ENCODE measurements at regions not wholly inside any gene's neighbourhood (a gene's known extent, or its start where the extent isn't known, plus 50 kb on each side); places are given as distances from the start of the nearest gene placed in this dataset.

DNA sequence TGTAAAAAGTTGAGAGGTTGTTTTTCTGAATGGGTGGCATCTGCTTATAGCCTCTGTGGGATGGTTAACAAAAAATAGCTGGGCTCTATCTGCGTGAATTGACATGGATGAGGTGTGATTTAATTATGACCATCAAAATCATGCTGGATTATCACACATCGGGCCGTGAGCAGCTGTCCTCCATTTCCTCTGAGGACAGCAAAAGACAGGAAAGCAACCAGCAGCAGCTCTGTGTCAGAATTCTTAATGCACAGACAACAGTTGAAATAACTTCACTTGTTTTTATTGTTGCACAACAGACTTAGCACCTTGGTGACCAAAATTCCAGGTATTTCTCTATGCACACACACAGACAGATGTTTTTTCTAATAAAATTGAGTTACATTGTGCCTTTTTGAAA lies 54.5 kb upstream of the LAPTM5 start:
- no peaks in the 10 kb centered on the region for H3K36me3 ChIP-seq (ENCODE audit: insufficient read depth, low read length)
- H3K27ac Mint-ChIP-seq, result no peak overlapping the region
- peaks cover 22% of the 10 kb centered on the region for H3K27me3 ChIP-seq (ENCODE audit: insufficient read depth, low read length)
- no peak overlapping the region for H3K4me3 Mint-ChIP-seq
- intact Hi-C loops (cut with micrococcal nuclease), result no loop called here
- no peak for DNase-seq
- H3K27ac ChIP-seq (ENCODE audit: low read depth, low read length), result no peak overlapping the region
- H3K27me3 Mint-ChIP-seq, result peaks cover 19 to 44% of the 10 kb centered on the region in 2 donors
- ChIA-PET CTCF (ENCODE audit: partially characterized antibody) (interaction anchor here (4.8 kb wide), 1 partner anchor 10 kb away, joined by 27 read pairs; no protein-coding TSS in a partner anchor), POLR2A (ENCODE audit: partially characterized antibody) (no interaction called here)
- no peaks in the 10 kb centered on the region for H3K36me3 Mint-ChIP-seq
- H3K4me1 ChIP-seq (ENCODE audit: insufficient read depth, low read length), result no peaks in the 10 kb centered on the region
- H3K9me3 ChIP-seq (ENCODE audit: control insufficient read depth in 1 of 2, low read length in 2 of 2), result no peaks in the 10 kb centered on the region
- no peaks in the 10 kb centered on the region for H3K4me1 Mint-ChIP-seq
- H3K9me3 Mint-ChIP-seq, result no peaks in the 10 kb centered on the region
- H3K4me3 ChIP-seq (ENCODE audit: low read length in 2 of 2), result no peak overlapping the region

DNA sequence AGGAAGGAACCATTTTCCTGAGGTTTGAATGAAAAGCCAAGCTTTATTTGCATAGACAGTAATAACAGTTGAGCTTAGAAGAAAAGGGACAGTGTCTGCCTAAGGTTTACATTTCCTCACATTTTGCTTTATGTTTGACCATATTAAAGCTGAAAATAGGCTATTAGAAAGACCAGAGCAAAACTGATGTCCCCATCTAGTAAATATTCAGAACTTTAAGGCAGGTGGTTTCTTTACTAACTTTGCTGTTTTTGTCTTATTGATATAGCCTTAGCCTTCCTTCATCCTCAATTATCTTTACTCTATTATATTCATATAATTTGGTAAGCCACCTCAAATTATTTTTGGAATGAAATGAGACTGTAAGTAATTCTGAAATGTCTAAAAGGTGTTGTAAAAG lies 53.6 kb upstream of the LAPTM5 start:
- CTCF ChIA-PET (ENCODE audit: partially characterized antibody), result interaction anchor here (4.8 kb wide), 1 partner anchor 9 kb away, joined by 27 read pairs; no protein-coding TSS in a partner anchor
- intact Hi-C loops (cut with micrococcal nuclease), result no loop called here
- POLR2A ChIA-PET (ENCODE audit: partially characterized antibody), result no interaction called here
- H3K4me3 Mint-ChIP-seq, result no peak overlapping the region
- H3K36me3 Mint-ChIP-seq, result no peaks in the 10 kb centered on the region
- H3K4me1 Mint-ChIP-seq, result no peaks in the 10 kb centered on the region
- no peaks in the 10 kb centered on the region for H3K9me3 Mint-ChIP-seq
- H3K9me3 ChIP-seq (ENCODE audit: control insufficient read depth in 1 of 2, low read length in 2 of 2), result no peaks in the 10 kb centered on the region
- no peaks in the 10 kb centered on the region for H3K4me1 ChIP-seq (ENCODE audit: insufficient read depth, low read length)
- H3K27me3 ChIP-seq (ENCODE audit: insufficient read depth, low read length), result peaks cover 23% of the 10 kb centered on the region
- DNase-seq, result no peak
- no peak overlapping the region for H3K4me3 ChIP-seq (ENCODE audit: low read length in 2 of 2)
- H3K27ac Mint-ChIP-seq, result no peak overlapping the region
- no peaks in the 10 kb centered on the region for H3K36me3 ChIP-seq (ENCODE audit: insufficient read depth, low read length)
- no peak overlapping the region for H3K27ac ChIP-seq (ENCODE audit: low read depth, low read length)
- H3K27me3 Mint-ChIP-seq, result peaks cover 18 to 40% of the 10 kb centered on the region in 2 donors

DNA sequence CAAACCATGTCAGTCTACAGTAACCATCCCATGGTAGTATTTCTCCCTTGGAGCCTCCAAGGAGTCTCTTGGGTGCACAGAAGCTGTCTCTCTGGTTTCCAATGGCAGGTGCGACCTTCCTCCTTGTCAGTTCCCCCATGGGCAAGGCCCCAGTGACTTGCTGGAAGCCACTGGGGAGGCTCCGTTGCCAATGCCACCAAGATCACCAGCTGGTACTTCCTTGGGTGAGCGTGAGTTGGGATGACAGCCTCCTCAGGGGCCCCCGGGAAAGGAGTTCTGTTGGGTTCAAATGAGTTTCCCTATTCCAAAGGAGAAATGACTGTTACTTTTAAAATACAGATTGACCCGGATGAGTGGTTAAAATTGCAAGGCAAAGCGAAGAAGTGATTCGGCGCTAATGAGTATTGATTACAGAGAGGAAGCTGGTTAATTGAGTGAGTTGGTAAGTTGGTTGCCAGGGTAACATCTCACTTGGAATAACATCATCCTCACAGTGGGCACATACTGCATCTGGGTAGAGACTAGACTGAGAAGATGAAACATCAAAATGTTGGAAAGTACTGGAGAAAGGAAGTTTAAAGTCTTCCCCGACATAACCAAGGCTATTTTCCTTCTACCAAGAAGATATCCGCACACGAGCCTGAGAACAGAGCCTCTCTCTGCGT lies 53.0 kb upstream of the LAPTM5 start:
- Histone ChIP-seq H3K4me3 (ENCODE audit: low read length in 2 of 2) (no peak overlapping the region), H3K27me3 (ENCODE audit: insufficient read depth, low read length) (peaks cover 21% of the 10 kb centered on the region), H3K9me3 (ENCODE audit: control insufficient read depth in 1 of 2, low read length in 2 of 2) (no peaks in the 10 kb centered on the region), H3K4me1 (ENCODE audit: insufficient read depth, low read length) (no peaks in the 10 kb centered on the region), H3K27ac (ENCODE audit: low read depth, low read length) (no peak overlapping the region), H3K36me3 (ENCODE audit: insufficient read depth, low read length) (no peaks in the 10 kb centered on the region)
- DNase-seq, result no peak
- no peak overlapping the region for H3K27ac Mint-ChIP-seq
- peaks cover 0 to 2% (median 0%) of the 10 kb centered on the region in 8 donors for H3K9me3 Mint-ChIP-seq
- peaks cover 22 to 46% of the 10 kb centered on the region in 2 donors for H3K27me3 Mint-ChIP-seq
- H3K36me3 Mint-ChIP-seq, result no peaks in the 10 kb centered on the region
- H3K4me3 Mint-ChIP-seq, result no peak overlapping the region
- POLR2A ChIA-PET (ENCODE audit: partially characterized antibody), result no interaction called here
- intact Hi-C loops (cut with micrococcal nuclease), result no loop called here
- H3K4me1 Mint-ChIP-seq, result no peaks in the 10 kb centered on the region
- CTCF ChIA-PET (ENCODE audit: partially characterized antibody), result interaction anchor here (4.8 kb wide), 1 partner anchor 9 kb away, joined by 27 read pairs; no protein-coding TSS in a partner anchor

DNA sequence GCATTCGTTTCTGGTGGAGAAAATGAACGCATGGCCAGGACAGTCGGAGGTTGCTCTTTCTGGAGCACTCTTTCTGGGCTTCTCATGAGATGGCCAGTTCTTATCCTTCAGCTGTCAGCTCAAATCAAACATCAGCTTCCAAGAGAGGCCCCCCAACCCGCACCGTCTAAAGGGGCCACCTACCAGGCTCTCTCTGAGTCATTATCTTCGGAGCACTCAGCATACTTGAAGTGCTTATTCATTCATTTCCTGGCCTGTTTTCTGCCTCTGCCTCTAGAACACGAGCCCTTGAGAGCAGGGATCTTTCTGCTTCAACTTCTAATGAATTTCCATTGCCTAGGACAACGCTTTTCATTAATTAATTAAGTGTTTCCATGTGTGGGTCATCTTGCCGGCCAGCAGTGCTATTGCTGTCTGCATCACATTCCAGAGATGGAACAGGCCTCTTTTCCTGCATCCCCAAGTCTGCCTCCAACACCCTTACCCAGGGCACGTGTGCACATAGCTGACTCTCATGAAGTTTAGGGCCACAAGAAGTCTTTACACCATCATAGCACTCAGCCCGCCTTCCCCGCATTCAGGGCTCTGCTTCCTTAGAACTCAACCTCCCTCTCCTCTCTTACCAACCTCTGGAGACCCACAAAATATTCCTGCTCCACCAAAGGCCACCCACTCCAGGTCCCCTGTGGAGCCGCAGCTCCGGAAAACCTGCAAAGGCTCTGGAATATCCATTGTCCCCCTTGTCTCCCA lies 52.1 kb upstream of the LAPTM5 start:
- H3K4me1 Mint-ChIP-seq, result no peaks in the 10 kb centered on the region
- peaks cover 26 to 51% of the 10 kb centered on the region in 2 donors for H3K27me3 Mint-ChIP-seq
- Histone ChIP-seq H3K36me3 (ENCODE audit: insufficient read depth, low read length) (no peaks in the 10 kb centered on the region), H3K4me1 (ENCODE audit: insufficient read depth, low read length) (no peaks in the 10 kb centered on the region), H3K9me3 (ENCODE audit: control insufficient read depth in 1 of 2, low read length in 2 of 2) (no peaks in the 10 kb centered on the region), H3K27me3 (ENCODE audit: insufficient read depth, low read length) (peaks cover 14% of the 10 kb centered on the region), H3K4me3 (ENCODE audit: low read length in 2 of 2) (no peak overlapping the region), H3K27ac (ENCODE audit: low read depth, low read length) (no peak overlapping the region)
- no peak overlapping the region for H3K27ac Mint-ChIP-seq
- peaks cover 0 to 2% (median 0%) of the 10 kb centered on the region in 8 donors for H3K9me3 Mint-ChIP-seq
- ChIA-PET POLR2A (ENCODE audit: partially characterized antibody) (no interaction called here), CTCF (ENCODE audit: partially characterized antibody) (interaction anchor here (0.9 kb wide), 1 partner anchor 8 kb away, joined by 3 read pairs; no protein-coding TSS in a partner anchor)
- intact Hi-C loops (cut with micrococcal nuclease), result no loop called here
- H3K36me3 Mint-ChIP-seq, result no peaks in the 10 kb centered on the region
- H3K4me3 Mint-ChIP-seq, result no peak overlapping the region
- DNase-seq, result no peak

DNA sequence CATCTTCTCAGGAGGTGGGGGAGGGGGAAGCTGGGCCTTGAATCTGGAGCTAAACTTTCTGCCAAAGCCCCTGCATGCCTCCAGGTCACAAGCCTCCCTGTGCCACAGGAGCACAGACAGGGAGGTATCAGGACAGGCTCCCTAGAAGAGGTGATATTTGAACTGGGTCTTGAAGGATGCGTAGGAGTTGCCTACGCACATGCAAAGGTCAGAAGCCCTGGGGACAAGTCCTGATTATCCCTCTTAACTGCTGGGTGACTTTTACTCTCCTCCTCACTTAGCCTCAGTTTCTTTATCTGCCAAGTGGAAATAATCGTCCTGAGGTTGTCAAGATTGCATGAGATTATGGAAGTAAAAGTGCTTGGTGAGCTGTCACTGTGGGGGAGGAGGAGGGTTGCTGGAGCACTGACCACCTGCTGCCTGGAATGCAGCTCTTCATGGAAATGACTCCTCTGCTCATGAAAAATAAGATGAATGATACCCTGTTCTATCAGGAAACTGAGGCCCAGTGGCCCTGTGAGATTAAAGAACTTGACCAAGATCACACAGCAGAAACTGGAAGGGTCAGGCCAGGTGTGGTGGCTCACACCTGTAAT lies 50.6 kb upstream of the LAPTM5 start:
- Histone ChIP-seq H3K27me3 (ENCODE audit: insufficient read depth, low read length) (peaks cover 8% of the 10 kb centered on the region), H3K4me1 (ENCODE audit: insufficient read depth, low read length) (no peaks in the 10 kb centered on the region), H3K4me3 (ENCODE audit: low read length in 2 of 2) (no peak overlapping the region), H3K36me3 (ENCODE audit: insufficient read depth, low read length) (no peaks in the 10 kb centered on the region), H3K27ac (ENCODE audit: low read depth, low read length) (no peak overlapping the region), H3K9me3 (ENCODE audit: control insufficient read depth in 1 of 2, low read length in 2 of 2) (no peaks in the 10 kb centered on the region)
- Mint-ChIP-seq H3K9me3 (peaks cover 0 to 2% (median 0%) of the 10 kb centered on the region in 8 donors), H3K4me3 (no peak overlapping the region), H3K36me3 (no peaks in the 10 kb centered on the region), H3K4me1 (no peaks in the 10 kb centered on the region), H3K27me3 (peaks cover 29 to 56% of the 10 kb centered on the region in 2 donors), H3K27ac (no peak overlapping the region)
- ChIA-PET POLR2A (ENCODE audit: partially characterized antibody) (no interaction called here), CTCF (ENCODE audit: partially characterized antibody) (interaction anchor here (0.6 to 1.4 kb wide), 2 partner anchors 120 to 587 kb away, joined by 3 to 4 read pairs; no protein-coding TSS in a partner anchor)
- DNase-seq, result no peak
- intact Hi-C loops (cut with micrococcal nuclease), result no loop called here

DNA sequence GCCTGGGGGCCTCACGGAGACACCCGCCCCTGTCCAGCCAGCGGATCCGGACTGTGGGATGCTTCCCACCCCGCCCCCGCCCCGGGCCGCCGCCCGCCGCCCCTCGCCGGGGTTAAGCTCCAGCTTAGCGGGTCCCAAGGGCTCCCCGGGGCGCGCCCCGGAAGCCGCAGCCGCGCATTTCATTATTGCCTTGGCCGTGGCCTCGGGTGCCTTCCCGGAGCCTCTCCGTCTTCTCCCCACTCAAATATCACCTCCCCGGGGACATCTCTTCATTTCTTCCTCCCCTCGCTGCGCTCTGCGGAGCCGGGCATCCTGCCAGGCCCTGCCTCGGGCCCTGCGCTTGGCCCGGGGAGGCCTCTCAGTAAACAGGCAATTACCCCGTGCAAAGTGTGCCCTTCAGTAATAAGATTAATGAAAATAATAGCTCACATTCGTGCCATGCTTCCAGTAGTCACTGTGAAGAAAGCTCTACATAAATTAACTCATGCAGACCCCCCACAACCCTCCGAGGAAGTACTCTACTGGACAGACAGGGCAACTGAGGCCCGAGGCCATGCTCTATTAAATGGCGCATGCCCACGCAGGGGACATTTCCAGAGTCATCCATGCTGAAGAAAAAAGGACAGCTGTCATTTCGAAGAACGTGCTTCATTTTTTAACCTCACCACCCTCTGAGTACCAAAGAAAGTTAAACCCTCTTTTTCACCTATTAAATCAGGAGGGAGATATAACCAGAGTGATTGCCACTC lies 49.9 kb upstream of the LAPTM5 start:
- H3K27me3 ChIP-seq (ENCODE audit: insufficient read depth, low read length), result peaks cover 8% of the 10 kb centered on the region
- H3K36me3 Mint-ChIP-seq, result no peaks in the 10 kb centered on the region
- peaks cover 0 to 2% (median 0%) of the 10 kb centered on the region in 8 donors for H3K9me3 Mint-ChIP-seq
- POLR2A ChIA-PET (ENCODE audit: partially characterized antibody), result no interaction called here
- CTCF ChIA-PET (ENCODE audit: partially characterized antibody), result interaction anchor here (0.6 to 1.4 kb wide), 2 partner anchors 121 to 587 kb away, joined by 3 to 4 read pairs; no protein-coding TSS in a partner anchor
- H3K4me3 ChIP-seq (ENCODE audit: low read length in 2 of 2), result no peak overlapping the region
- H3K27ac ChIP-seq (ENCODE audit: low read depth, low read length), result no peak overlapping the region
- H3K4me1 ChIP-seq (ENCODE audit: insufficient read depth, low read length), result no peaks in the 10 kb centered on the region
- no peaks in the 10 kb centered on the region for H3K36me3 ChIP-seq (ENCODE audit: insufficient read depth, low read length)
- peak overlapping the region in 1 of 8 donors; percentile 17 for H3K4me3 Mint-ChIP-seq
- peaks cover 28 to 56% of the 10 kb centered on the region in 2 donors for H3K27me3 Mint-ChIP-seq
- no peaks in the 10 kb centered on the region for H3K4me1 Mint-ChIP-seq
- intact Hi-C loops (cut with micrococcal nuclease), result no loop called here
- no peaks in the 10 kb centered on the region for H3K9me3 ChIP-seq (ENCODE audit: control insufficient read depth in 1 of 2, low read length in 2 of 2)
- no peak for DNase-seq
- H3K27ac Mint-ChIP-seq, result no peak overlapping the region

Data from CD4-positive, alpha-beta memory T cell (primary cell).